ENCODE measurements at regions not wholly inside any gene's neighbourhood (a gene's known extent, or its start where the extent isn't known, plus 50 kb on each side); places are given as distances from the start of the nearest gene placed in this dataset.

- H3K27ac ChIP-seq (ENCODE audit: low read depth, low read length): no peak overlapping the region
- no peak overlapping the region for H3K9ac ChIP-seq (ENCODE audit: low read length)
- H3K4me1 ChIP-seq (ENCODE audit: control insufficient read depth, insufficient read depth, low read length): no peaks in the 10 kb centered on the region
- H3K27me3 ChIP-seq (ENCODE audit: control insufficient read depth, insufficient read depth, low read length): no peaks in the 10 kb centered on the region
- H3K4me3 ChIP-seq (ENCODE audit: low read depth, low read length): no peak overlapping the region
- no peaks in the 10 kb centered on the region for H3K36me3 ChIP-seq (ENCODE audit: control insufficient read depth, insufficient read depth, low read length)
- H3K9me3 ChIP-seq (ENCODE audit: control insufficient read depth, insufficient read depth, low read depth, low read length): 0 out of 2 replicates have a peak, but pooled peaks cover 3% of the 10 kb centered on the region
Measured at GRCh38 chr10:2951235-2951835, 116.0 kb upstream of the PFKP start.

DNA sequence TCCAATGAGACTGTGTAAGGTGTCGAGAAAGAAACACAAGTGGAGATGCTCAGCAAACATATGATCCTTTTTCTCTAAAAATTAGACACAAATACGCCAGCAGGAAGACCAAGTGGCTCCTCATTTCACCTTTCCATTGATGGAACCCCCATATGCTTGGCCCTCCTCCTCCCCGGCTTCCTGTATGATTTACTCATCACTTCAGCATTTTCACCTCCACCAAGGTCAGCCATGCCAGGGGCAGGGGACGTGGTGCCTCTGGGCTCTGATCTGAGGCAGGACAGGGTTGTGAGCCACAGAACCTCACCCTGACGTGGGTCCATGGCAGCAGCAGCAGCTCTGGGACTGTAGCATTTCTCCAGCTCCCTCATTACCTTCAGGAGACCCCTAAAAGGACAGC, 116.8 kb upstream of the PFKP start:
- no peaks in the 10 kb centered on the region for H3K27me3 ChIP-seq (ENCODE audit: control insufficient read depth, insufficient read depth, low read length)
- H3K9ac ChIP-seq (ENCODE audit: low read length): no peak overlapping the region
- no peak overlapping the region for H3K4me3 ChIP-seq (ENCODE audit: low read depth, low read length)
- no peaks in the 10 kb centered on the region for H3K36me3 ChIP-seq (ENCODE audit: control insufficient read depth, insufficient read depth, low read length)
- H3K4me1 ChIP-seq (ENCODE audit: control insufficient read depth, insufficient read depth, low read length): no peaks in the 10 kb centered on the region
- H3K9me3 ChIP-seq (ENCODE audit: control insufficient read depth, insufficient read depth, low read depth, low read length): 0 out of 2 replicates have a peak, but pooled peaks cover 3% of the 10 kb centered on the region
- H3K27ac ChIP-seq (ENCODE audit: low read depth, low read length): no peak overlapping the region

DNA sequence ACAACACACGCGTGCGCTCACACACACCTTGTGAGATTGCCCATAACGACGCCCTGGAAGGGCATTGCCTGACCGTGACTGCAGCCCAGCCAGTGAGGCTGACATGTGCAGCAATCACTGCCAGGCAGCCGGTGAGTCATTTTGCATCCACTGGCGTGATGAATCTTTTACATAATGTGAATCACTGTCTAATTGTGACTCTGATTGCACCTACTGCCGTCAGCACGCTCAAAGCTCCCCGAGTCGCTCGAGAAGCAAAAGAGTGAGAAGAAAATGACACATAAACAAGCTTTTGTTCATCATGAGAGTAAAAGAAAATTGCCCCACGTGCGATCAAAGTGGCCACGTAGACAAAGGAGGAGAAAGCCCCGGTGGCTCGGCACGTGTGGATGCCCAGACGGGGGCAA, 117.4 kb upstream of the PFKP start:
- no peak overlapping the region for H3K9ac ChIP-seq (ENCODE audit: low read length)

DNA sequence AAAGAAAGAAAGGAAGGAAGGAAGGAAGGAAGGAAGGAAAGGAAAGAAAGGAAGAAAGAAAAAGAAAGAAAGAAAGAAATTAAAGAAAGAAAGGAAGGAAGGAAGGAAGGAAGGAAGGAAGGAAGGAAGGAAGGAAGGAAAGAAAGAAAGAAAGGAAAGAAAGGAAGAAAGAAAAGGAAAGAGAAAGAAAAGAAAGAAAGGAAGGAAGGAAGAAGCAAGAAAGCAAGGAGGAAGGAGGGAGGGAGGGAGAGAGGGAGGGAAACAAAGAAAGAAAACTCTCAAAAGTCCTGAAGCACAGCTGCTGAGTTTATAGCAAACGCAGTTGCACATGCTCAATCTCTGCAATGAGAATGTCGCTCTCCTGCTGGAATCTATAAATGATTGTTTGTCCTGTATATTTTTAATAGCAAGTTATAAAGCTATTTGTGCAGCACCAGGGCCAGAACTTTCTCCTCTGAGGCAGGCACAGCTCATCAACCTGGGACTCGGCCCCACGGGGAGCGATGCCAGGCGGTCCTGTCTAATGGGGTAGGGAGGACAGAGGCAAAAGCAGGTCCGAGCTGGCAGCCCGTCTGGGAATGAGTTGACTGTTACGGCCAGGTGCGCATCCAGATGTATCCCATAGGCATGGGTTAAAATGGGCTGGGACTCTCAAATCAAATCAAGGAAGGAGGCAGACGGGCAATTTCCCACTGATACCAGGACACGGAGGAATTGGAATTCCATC, 118.0 kb upstream of the PFKP start:
- Histone ChIP-seq H3K27ac (ENCODE audit: low read depth, low read length) (no peak overlapping the region), H3K9ac (ENCODE audit: low read length) (no peak overlapping the region), H3K27me3 (ENCODE audit: control insufficient read depth, insufficient read depth, low read length) (no peaks in the 10 kb centered on the region), H3K4me3 (ENCODE audit: low read depth, low read length) (no peak overlapping the region), H3K36me3 (ENCODE audit: control insufficient read depth, insufficient read depth, low read length) (no peaks in the 10 kb centered on the region), H3K4me1 (ENCODE audit: control insufficient read depth, insufficient read depth, low read length) (no peaks in the 10 kb centered on the region), H3K9me3 (ENCODE audit: control insufficient read depth, insufficient read depth, low read depth, low read length) (0 out of 2 replicates have a peak, but pooled peaks cover 3% of the 10 kb centered on the region)

More for the DNA sequence above, 117.4 kb upstream of the PFKP start:
- Histone ChIP-seq H3K9me3 (ENCODE audit: control insufficient read depth, insufficient read depth, low read depth, low read length) (0 out of 2 replicates have a peak, but pooled peaks cover 3% of the 10 kb centered on the region), H3K27me3 (ENCODE audit: control insufficient read depth, insufficient read depth, low read length) (no peaks in the 10 kb centered on the region), H3K36me3 (ENCODE audit: control insufficient read depth, insufficient read depth, low read length) (no peaks in the 10 kb centered on the region), H3K4me1 (ENCODE audit: control insufficient read depth, insufficient read depth, low read length) (no peaks in the 10 kb centered on the region), H3K27ac (ENCODE audit: low read depth, low read length) (no peak overlapping the region), H3K4me3 (ENCODE audit: low read depth, low read length) (no peak overlapping the region)

GRCh38 chr10:2948127-2948854, 119.1 kb upstream of the PFKP start:
- 0 out of 2 replicates have a peak, but pooled peaks cover 3% of the 10 kb centered on the region for H3K9me3 ChIP-seq (ENCODE audit: control insufficient read depth, insufficient read depth, low read depth, low read length)
- no peak overlapping the region for H3K27ac ChIP-seq (ENCODE audit: low read depth, low read length)
- H3K27me3 ChIP-seq (ENCODE audit: control insufficient read depth, insufficient read depth, low read length): no peaks in the 10 kb centered on the region
- H3K4me3 ChIP-seq (ENCODE audit: low read depth, low read length): no peak overlapping the region
- H3K36me3 ChIP-seq (ENCODE audit: control insufficient read depth, insufficient read depth, low read length): no peaks in the 10 kb centered on the region
- H3K9ac ChIP-seq (ENCODE audit: low read length): no peak overlapping the region
- no peaks in the 10 kb centered on the region for H3K4me1 ChIP-seq (ENCODE audit: control insufficient read depth, insufficient read depth, low read length)

GRCh38 chr10:2944788-2945187, 122.6 kb upstream of the PFKP start:
- Histone ChIP-seq H3K36me3 (ENCODE audit: control insufficient read depth, insufficient read depth, low read length) (no peaks in the 10 kb centered on the region), H3K9ac (ENCODE audit: low read length) (no peak overlapping the region), H3K9me3 (ENCODE audit: control insufficient read depth, insufficient read depth, low read depth, low read length) (0 out of 2 replicates have a peak, but pooled peaks cover 3% of the 10 kb centered on the region), H3K4me1 (ENCODE audit: control insufficient read depth, insufficient read depth, low read length) (no peaks in the 10 kb centered on the region), H3K27ac (ENCODE audit: low read depth, low read length) (no peak overlapping the region), H3K27me3 (ENCODE audit: control insufficient read depth, insufficient read depth, low read length) (no peaks in the 10 kb centered on the region), H3K4me3 (ENCODE audit: low read depth, low read length) (no peak overlapping the region)

DNA sequence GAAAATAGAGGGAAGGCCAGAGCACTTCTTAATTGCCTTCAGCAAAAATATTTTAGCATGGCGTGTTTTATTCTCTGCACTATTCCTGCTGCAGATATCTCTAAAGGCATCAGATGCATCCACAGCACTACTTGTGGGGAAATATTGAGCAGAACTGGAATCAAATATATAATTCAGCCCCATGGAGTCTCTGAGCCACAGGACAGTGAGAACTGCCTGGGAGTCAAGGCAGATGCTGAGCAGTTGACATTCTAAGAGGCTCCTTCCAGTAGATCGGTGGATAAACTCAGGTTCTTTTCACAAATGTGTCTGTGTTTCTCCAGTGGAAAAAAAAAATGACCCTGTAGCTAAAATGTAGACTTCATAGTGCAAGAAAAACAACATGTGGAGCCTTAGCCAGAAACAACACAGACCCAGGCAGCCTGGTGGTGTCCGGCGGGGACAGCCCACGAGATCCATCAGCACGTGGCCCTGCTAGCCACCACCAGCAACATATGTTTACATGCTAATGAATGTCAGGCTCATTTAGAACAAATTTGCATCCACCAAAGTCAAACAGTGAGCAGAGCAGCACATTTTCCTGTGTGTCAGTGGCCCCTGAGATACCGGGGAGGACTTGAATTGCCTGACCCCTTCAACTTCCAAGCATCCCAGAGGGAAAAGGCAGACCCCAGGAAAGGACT, 123.3 kb upstream of the PFKP start:
- Histone ChIP-seq H3K27ac (ENCODE audit: low read depth, low read length) (no peak overlapping the region), H3K4me3 (ENCODE audit: low read depth, low read length) (no peak overlapping the region), H3K36me3 (ENCODE audit: control insufficient read depth, insufficient read depth, low read length) (no peaks in the 10 kb centered on the region), H3K9me3 (ENCODE audit: control insufficient read depth, insufficient read depth, low read depth, low read length) (0 out of 2 replicates have a peak, but pooled peaks cover 3% of the 10 kb centered on the region), H3K9ac (ENCODE audit: low read length) (no peak overlapping the region), H3K27me3 (ENCODE audit: control insufficient read depth, insufficient read depth, low read length) (no peaks in the 10 kb centered on the region), H3K4me1 (ENCODE audit: control insufficient read depth, insufficient read depth, low read length) (no peaks in the 10 kb centered on the region)

DNA sequence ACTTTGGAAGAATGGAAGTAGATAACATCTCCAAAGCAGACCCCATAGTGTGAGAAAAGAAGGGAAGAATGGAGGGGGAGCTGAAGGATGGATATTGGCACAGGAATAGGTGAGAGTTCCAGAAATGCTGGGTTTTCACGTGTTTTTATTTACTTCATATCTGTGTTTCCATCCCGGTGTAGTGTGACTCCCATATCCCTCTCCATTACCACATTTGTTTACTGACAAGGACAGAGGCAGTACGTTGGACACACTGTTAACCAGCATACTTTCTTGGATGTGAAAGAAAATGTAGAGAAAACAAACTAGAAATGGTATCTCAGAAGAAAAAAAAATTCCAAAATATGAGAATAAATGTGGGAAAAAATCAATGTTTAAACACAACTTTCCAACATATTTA, 124.4 kb upstream of the PFKP start:
- H3K36me3 ChIP-seq (ENCODE audit: control insufficient read depth, insufficient read depth, low read length): no peaks in the 10 kb centered on the region
- H3K27me3 ChIP-seq (ENCODE audit: control insufficient read depth, insufficient read depth, low read length): no peaks in the 10 kb centered on the region
- H3K9me3 ChIP-seq (ENCODE audit: control insufficient read depth, insufficient read depth, low read depth, low read length): 0 out of 2 replicates have a peak, but pooled peaks cover 3% of the 10 kb centered on the region
- no peak overlapping the region for H3K9ac ChIP-seq (ENCODE audit: low read length)
- H3K4me1 ChIP-seq (ENCODE audit: control insufficient read depth, insufficient read depth, low read length): no peaks in the 10 kb centered on the region
- no peak overlapping the region for H3K4me3 ChIP-seq (ENCODE audit: low read depth, low read length)
- no peak overlapping the region for H3K27ac ChIP-seq (ENCODE audit: low read depth, low read length)

GRCh38 chr10:2938869-2939268, 128.5 kb upstream of the PFKP start:
- Histone ChIP-seq H3K27me3 (ENCODE audit: control insufficient read depth, insufficient read depth, low read length) (peaks cover 4% of the 10 kb centered on the region; the same call in 1 of the 2 replicates), H3K4me3 (ENCODE audit: low read depth, low read length) (no peak overlapping the region), H3K36me3 (ENCODE audit: control insufficient read depth, insufficient read depth, low read length) (no peaks in the 10 kb centered on the region), H3K9ac (ENCODE audit: low read length) (no peak overlapping the region), H3K27ac (ENCODE audit: low read depth, low read length) (no peak overlapping the region), H3K4me1 (ENCODE audit: control insufficient read depth, insufficient read depth, low read length) (peaks cover 6% of the 10 kb centered on the region; the same call in 1 of the 2 replicates), H3K9me3 (ENCODE audit: control insufficient read depth, insufficient read depth, low read depth, low read length) (no peaks in the 10 kb centered on the region)

DNA sequence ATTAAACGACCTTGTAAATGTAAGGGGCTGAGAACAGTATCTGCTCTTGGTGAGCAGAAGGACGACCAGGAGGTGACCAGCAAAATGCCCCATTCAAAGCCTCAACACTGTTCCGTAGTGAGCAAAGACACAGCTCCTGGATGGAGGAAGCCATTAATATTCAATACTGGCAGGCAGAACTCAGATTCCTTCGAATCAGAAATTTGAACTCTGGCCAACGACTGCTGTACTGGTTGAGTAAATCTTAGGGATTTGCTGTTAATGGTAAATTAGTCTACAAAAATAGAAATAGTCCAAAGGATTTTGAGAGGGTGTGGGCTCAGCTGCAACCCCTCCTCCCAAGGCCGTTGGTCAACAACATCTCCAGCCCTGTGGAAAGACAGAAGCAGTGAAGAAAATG, 130.5 kb upstream of the PFKP start:
- Histone ChIP-seq H3K9me3 (ENCODE audit: control insufficient read depth, insufficient read depth, low read depth, low read length) (no peaks in the 10 kb centered on the region), H3K27me3 (ENCODE audit: control insufficient read depth, insufficient read depth, low read length) (peaks cover 4% of the 10 kb centered on the region; the same call in 1 of the 2 replicates), H3K27ac (ENCODE audit: low read depth, low read length) (no peak overlapping the region), H3K36me3 (ENCODE audit: control insufficient read depth, insufficient read depth, low read length) (no peaks in the 10 kb centered on the region), H3K9ac (ENCODE audit: low read length) (no peak overlapping the region), H3K4me1 (ENCODE audit: control insufficient read depth, insufficient read depth, low read length) (peaks cover 13% of the 10 kb centered on the region), H3K4me3 (ENCODE audit: low read depth, low read length) (no peak overlapping the region)

Data from HUES6 (cell line).